Neural progenitor cell (in vitro differentiated cells): ENCODE measurements at regions not wholly inside any gene's neighbourhood (a gene's known extent, or its start where the extent isn't known, plus 50 kb on each side); places are given as distances from the start of the nearest gene placed in this dataset.

Experiments
- EZH2 ChIP-seq: fragments of 200-600 bp; sonication (generic); IDR thresholded peaks from 2 replicates; pipeline ENCODE4 v1.6.1; 2017; ENCODE audit warnings: antibody characterized with exemption, mild to moderate bottlenecking, moderate library complexity
- EZH2phosphoT487 ChIP-seq: fragments of 200-600 bp; sonication (generic); IDR thresholded peaks from 2 replicates; pipeline ENCODE4 v1.6.1; 2017; ENCODE audit warnings: antibody characterized with exemption
- TF ChIP-seq, protein P1 (sequence below): fragments of 200-600 bp; sonication (generic); IDR thresholded peaks from 2 replicates; pipeline ENCODE4 v1.5.1; 2017; ENCODE audit warnings: antibody characterized with exemption, mild to moderate bottlenecking

DNA sequence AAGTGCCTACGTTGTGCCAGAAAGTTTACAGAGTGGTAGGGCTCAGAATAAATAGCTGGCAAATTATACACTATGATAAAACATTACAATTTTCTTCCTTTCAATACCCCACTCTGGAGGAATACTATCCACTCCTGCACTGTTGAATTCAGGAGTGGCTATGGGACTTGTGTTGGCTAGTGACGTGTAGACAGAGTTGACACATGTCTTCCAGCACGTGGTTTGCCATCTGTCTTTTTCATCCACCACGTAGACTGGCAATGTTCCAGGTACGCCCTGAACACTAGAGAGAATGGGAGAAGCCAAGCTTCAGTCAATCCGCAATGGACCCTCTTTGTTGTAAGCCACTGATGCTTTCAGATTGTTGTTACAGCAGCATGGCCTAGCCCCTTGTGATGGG lies 168.8 kb upstream of the RBPJ start:
- TF ChIP-seq EZH2 (no peak), EZH2phosphoT487 (no peak)
- TF ChIP-seq, protein P1, sequence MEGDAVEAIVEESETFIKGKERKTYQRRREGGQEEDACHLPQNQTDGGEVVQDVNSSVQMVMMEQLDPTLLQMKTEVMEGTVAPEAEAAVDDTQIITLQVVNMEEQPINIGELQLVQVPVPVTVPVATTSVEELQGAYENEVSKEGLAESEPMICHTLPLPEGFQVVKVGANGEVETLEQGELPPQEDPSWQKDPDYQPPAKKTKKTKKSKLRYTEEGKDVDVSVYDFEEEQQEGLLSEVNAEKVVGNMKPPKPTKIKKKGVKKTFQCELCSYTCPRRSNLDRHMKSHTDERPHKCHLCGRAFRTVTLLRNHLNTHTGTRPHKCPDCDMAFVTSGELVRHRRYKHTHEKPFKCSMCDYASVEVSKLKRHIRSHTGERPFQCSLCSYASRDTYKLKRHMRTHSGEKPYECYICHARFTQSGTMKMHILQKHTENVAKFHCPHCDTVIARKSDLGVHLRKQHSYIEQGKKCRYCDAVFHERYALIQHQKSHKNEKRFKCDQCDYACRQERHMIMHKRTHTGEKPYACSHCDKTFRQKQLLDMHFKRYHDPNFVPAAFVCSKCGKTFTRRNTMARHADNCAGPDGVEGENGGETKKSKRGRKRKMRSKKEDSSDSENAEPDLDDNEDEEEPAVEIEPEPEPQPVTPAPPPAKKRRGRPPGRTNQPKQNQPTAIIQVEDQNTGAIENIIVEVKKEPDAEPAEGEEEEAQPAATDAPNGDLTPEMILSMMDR = no peak
